Loucy (cell line): ENCODE measurements at regions not wholly inside any gene's neighbourhood (a gene's known extent, or its start where the extent isn't known, plus 50 kb on each side); places are given as distances from the start of the nearest gene placed in this dataset.

Experiments
- EZH2phosphoT487 ChIP-seq: fragments of 200-600 bp; IDR thresholded peaks from 2 replicates; pipeline ENCODE4 v1.6.1; 2018; ENCODE audit warnings: antibody characterized with exemption, mild to moderate bottlenecking, moderate library complexity, borderline replicate concordance
- TF ChIP-seq, protein P1 (sequence below): fragments of 200-600 bp; sonication (generic); conservative IDR thresholded peaks from 2 replicates; pipeline ENCODE4 v1.5.1; 2014; ENCODE audit warnings: mild to moderate bottlenecking, antibody characterized with exemption, low read length

DNA sequence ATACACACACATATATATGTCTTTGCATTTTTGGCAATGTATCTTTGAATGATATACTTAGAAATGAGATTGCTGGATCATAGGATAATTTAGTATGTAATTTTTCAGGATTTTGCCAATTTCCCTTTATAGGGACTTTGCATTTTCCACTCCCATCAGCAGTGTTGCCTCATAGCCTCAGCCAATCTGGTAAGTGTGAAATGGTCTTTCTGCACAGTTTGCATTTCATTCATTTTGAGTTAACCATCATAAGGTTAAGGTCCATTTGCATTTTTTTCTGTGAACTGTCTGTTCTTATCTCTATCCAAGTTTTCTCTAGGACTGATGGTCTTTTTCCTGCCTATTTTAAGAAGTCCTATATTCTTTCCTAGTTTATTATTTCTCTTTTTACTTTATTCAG lies 474.8 kb downstream of the ZNF674 start:
- TF ChIP-seq, protein P1, sequence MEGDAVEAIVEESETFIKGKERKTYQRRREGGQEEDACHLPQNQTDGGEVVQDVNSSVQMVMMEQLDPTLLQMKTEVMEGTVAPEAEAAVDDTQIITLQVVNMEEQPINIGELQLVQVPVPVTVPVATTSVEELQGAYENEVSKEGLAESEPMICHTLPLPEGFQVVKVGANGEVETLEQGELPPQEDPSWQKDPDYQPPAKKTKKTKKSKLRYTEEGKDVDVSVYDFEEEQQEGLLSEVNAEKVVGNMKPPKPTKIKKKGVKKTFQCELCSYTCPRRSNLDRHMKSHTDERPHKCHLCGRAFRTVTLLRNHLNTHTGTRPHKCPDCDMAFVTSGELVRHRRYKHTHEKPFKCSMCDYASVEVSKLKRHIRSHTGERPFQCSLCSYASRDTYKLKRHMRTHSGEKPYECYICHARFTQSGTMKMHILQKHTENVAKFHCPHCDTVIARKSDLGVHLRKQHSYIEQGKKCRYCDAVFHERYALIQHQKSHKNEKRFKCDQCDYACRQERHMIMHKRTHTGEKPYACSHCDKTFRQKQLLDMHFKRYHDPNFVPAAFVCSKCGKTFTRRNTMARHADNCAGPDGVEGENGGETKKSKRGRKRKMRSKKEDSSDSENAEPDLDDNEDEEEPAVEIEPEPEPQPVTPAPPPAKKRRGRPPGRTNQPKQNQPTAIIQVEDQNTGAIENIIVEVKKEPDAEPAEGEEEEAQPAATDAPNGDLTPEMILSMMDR = no peak
- no peak for TF ChIP-seq EZH2phosphoT487
